HG03575 (cell line): ENCODE measurements at regions not wholly inside any gene's neighbourhood (a gene's known extent, or its start where the extent isn't known, plus 50 kb on each side); places are given as distances from the start of the nearest gene placed in this dataset.

ENCODE experiments used
- ATAC-seq: cut with Tn5 transposase; IDR thresholded peaks from one replicate; pipeline ENCODE4 v1.9.1; 2021; ENCODE audit not compliant: unreplicated experiment, insufficient number of reproducible peaks, low FRiP score; ENCODE audit errors: extremely low read depth

DNA sequence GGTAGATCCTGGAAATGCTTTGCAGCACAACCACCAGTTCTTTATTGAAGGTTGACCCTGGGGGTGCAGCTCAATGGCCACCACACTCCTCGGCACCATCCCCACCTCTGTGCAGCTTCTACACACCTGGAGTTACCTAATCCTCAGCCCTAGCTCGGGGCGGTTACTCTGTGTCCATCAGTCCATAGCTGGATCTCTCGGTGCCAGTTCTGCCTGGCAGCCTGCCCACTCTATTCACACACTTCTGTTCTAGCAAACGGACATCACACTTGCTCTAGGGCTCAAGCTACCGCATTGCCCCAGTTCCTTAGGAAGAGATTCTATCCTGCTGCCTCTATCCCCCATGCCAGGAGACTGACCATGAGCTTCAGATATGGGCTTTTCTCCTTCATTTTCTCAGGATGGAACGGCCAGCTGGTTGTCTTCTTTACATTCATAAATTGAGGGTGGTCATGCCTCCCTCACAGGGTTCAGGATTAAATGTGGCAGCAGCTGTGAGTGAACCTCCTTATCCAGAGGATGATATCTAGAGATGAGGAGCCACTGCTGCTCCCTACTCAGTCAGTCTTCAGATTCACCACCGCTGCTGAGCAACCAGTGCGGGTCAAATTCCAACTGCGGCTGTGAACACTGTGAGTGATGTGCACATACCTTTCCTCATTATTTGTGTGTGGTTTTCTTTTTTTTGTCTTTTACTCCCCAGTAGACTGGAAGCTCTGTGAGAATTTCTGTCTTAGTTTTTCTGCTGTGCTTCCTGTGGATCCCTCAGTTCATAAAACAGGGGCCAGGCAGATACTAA is 66.9 kb upstream of the TRIB2 start:
- ATAC-seq = no peak

DNA sequence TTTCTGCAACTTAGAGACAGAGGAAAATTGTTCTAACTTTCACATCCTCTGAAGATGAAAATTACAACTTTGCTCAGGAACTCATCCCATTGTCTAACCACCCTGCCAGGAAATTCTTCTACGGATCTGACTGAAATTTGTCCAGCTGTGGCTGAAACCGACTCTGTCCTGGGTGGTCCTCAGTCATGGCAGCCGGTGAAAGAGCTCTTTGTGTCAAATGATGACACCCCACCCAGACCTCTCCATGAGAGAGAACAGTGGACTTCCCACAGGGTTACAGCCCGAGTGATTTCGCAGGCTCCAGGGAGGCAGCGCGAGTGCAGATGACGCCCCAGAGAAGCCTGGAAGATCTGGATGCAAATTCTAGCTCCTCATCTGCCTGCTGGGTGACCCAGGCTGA is 65.1 kb upstream of the TRIB2 start:
- ATAC-seq = no peak

DNA sequence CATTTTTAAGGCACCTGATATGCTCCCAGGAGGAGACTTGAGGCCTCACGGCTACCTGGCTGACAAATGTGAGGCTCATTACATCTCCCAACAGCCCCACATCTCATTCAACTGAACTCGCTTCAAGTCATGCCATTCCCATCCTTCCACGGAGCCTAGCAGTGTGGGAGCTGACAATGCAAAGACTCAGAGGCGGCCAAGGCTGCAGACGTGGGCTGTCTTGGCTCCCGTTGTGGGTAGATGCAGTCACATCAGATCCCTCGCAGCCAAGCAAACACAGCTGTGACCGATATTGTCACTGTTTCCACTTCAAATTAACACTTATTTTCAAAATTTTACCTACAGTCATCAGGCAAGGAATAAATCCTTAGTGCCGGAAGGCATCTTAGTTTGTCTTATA is 64.0 kb upstream of the TRIB2 start:
- ATAC-seq = no peak

DNA sequence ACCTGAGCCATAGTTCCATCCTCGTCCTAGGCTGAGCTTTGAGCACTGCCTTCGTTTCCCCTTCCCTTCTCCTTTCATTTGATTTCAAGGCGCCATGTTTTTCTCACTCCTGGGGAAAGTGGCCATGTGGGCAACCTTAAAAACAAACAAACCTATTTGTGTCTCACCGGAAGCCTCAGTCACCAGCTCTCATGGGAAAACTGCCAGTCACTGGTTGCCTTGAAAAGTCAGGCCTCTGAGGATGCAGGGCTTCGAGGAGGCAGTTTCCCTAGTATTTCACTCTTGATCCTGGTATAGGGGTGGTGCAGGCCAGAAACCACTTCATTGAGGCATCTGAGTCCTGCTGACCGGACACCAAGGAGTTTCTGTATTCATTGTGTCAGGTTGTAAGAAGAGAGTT is 59.2 kb upstream of the TRIB2 start:
- ATAC-seq = no peak

DNA sequence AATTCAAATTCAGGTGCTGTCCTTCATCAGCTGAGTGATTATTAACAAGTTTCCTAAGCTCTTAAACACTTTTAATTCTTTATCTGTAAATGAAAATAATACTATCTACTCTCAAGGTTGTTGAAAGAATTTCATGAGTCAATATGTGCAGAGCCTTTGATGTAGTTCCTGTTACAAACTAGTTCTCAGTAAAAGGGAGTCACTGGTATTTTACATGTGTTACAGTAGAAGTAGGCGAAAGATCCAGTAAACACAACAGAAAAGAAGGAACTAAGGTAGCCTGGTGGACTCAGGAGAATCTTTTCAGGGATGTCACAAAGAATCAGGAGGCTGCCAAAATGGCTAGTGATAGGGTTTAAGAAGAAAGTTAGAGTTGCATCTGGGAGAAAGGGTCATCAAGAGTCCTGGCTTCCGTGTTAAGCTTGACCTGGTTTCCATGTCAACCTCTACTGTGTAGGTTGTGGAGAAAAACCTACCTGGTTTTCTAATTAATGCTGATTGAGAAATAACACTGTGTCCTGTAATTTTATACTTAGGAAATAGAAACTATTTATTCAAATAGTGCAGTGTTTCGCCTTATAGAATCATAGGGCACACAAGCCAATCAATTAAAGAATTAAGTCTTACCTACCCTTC is 58.3 kb upstream of the TRIB2 start:
- ATAC-seq = no peak

DNA sequence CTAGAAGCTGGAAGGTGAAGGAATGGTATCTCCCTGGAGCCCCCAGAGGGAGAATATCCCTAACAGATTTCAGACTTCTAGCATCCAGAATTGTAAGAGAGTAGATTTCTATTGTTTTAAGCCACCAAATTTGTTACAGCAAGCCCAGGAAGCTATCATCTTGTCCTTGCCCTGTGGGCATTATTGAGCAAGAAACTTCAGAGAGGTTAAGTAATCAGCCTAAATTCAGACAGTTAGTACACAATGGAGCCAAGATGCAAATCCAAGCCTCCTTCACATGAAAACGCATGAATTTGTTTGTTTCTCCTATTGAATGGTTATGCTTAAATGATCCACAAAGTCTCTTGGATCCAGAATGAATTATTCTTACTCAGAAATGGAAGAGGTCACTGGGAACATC is 55.2 kb upstream of the TRIB2 start:
- ATAC-seq = no peak

DNA sequence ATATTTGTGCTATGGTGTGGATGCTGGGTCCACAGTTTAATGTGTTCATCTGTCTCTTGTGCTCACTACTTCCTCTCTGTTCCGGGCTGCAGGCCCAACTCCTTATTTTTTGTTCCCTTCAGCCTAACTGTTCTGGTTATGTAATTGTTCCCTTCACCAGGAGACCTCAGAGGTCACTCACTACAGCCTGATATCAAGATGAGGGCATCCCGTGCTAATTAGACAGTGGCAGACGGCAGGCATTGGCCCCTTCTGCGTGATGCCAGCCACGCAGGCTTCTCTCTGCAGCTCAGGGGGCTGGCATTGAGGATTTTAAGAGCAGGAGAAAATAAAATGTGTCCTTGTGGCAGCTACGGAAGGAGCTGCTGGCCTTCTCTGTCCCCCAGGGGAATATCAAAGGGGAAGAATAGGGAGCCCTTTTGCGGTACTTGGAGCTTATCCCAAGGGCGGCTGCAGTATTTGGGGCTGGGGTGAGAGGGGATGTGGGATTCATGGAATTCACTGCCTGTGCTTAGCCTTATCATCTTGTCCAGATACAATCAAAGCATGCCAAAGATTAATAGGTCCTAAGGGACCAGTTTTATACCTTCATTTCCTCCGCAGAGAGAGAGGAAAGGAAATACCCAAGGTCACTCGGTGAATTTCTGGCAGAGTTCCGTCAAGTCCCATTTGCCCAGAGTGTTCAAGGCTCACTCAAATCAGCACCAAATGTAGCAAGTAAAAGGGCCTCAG is 53.3 kb upstream of the TRIB2 start:
- ATAC-seq = no peak

DNA sequence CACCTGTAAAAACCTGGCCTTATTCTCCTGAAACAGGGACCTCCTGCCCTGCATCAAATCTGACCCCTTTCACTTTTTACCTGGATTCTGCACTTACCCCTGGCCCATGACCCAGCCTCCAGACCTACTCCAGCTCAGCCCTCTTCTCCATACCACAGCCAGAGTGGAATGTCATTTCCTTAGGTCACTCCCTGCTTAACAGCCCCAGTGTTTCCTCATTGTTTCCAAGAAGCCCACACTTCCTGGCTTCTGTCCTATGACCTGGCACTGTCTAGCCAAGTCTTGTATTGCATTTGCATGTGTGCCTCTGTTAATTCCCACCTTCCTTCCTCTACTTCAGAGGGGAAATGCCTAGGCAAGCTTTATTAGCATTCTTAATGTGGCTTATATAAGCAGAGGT is 51.4 kb upstream of the TRIB2 start:
- ATAC-seq = no peak

DNA sequence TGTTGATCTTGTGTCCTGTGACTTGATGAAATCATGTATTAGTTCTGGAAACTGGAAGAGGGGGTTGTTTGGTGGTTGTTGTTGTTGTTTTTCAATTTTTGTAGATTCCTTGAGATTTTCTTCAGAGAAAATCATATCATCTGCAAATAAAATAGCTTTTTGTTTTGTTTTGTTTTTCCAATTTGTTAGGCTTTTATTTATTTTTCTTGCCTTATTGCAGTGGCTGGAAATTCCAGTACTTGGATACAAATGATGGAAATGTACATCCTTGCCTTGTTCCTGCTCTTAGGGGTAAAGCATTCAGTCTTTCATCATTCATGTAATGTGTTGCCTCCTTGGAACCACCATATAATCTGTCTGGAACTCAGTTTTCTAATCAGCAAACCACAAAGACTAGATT is 50.3 kb upstream of the TRIB2 start:
- no peak for ATAC-seq
